ENCODE measurements at regions not wholly inside any gene's neighbourhood (a gene's known extent, or its start where the extent isn't known, plus 50 kb on each side); places are given as distances from the start of the nearest gene placed in this dataset.

GRCh38 chr2:62415019-62415431 lies 91.0 kb downstream of the TMEM17 start:
- TF ChIP-seq CTCF (IDR thresholded peaks at IDR 0.05; ENCODE audit: low read depth, low read length, missing input control) (no peak), YY1 (IDR thresholded peaks at IDR 0.05) (no peak), REST (IDR thresholded peaks at IDR 0.05) (no peak), ZBTB33 (IDR thresholded peaks at IDR 0.05) (no peak), TAF1 (conservative IDR thresholded peaks at IDR 0.05) (no peak), RXRA (IDR thresholded peaks at IDR 0.05) (no peak), RAD21 (IDR thresholded peaks at IDR 0.05) (no peak), MAX (IDR thresholded peaks at IDR 0.05) (no peak), GABPA (IDR thresholded peaks at IDR 0.05 in 1 of 2, conservative IDR thresholded peaks at IDR 0.05 in 1 of 2) (no peak), FOXA1 (IDR thresholded peaks at IDR 0.05) (no peak), FOXA2 (IDR thresholded peaks at IDR 0.05) (no peak), ATF3 (IDR thresholded peaks at IDR 0.05) (no peak), EGR1 (IDR thresholded peaks at IDR 0.05; ENCODE audit: low read depth in 2 of 2) (no peak), JUND (IDR thresholded peaks at IDR 0.05) (no peak)

All from liver (tissue), 3 donors.